SK-N-MC (cell line): ENCODE measurements at regions not wholly inside any gene's neighbourhood (a gene's known extent, or its start where the extent isn't known, plus 50 kb on each side); places are given as distances from the start of the nearest gene placed in this dataset.

Experiments used
- EZH2 ChIP-seq: fragments of 200-600 bp; sonication (generic); IDR thresholded peaks from one replicate; pipeline ENCODE4 v1.6.1; 2017; ENCODE audit warnings: antibody characterized with exemption
- FOXP2 ChIP-seq: optimal IDR thresholded peaks from 2 replicates; pipeline ENCODE3; 2011; ENCODE audit warnings: mild to moderate bottlenecking, moderate library complexity; ENCODE audit not compliant: insufficient read depth; ENCODE audit errors: extremely low read length, control extremely low read depth
- POLR2AphosphoS5 ChIP-seq: IDR thresholded peaks from 2 replicates; pipeline ENCODE4 v1.6.1; 2012; ENCODE audit warnings: mild to moderate bottlenecking, low read depth, low read length, borderline replicate concordance

- no peak for TF ChIP-seq EZH2
- TF ChIP-seq POLR2AphosphoS5 = no peak
- TF ChIP-seq FOXP2 = no peak
Measured at GRCh38 chr6:146911635-146912215, 292.5 kb upstream of the STXBP5 start.
